Hematopoietic multipotent progenitor cell treated with erythropoietin and hydrocortisone succinate and interleukin-3 and kit ligand, for 17 days (in vitro differentiated cells): ENCODE measurements at regions not wholly inside any gene's neighbourhood (a gene's known extent, or its start where the extent isn't known, plus 50 kb on each side); places are given as distances from the start of the nearest gene placed in this dataset.

Source experiments
- DNase-seq: peaks from one replicate; pipeline ENCODE4 v3.0.0-alpha.2; 2015; ENCODE audit warnings: low spot score

DNA sequence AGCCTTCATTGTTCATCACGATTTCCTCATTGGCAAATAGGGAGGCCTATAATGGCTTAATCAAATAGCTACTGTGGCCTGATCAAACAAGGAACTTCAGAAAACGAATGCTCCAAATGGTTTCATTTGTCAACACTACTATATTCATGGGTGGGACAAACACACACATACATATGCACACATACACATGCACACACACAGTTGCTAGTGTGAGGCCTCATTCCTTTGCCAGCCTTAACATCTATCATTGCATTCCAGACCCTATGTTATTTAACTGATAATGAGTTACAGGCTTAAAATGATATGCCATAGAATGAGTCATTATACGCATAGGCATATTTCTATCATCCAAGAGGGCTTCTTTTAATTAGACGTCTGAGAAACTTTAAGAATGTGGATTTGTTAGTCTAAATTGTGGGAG lies 140.2 kb downstream of the KLF5 start:
- DNase-seq = no peak

DNA sequence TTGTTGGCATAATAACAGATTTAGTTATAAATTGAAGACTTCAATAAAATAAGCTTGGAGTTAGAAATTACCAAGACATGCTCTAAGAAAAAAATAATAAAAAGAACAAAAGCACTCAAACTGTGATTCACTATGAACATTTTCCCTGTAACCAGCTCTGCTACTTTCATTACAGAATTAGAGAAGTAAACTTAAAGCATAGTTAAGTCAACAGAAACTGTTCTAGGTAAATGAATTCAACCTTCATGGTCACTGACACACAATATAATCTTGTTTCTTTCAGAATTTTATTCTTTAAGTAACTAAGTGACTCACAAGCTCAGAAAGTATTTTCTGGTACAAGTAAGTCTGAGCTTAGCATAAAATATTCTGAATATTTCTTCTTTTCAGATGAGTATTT lies 136.3 kb downstream of the KLF5 start:
- no peak for DNase-seq

DNA sequence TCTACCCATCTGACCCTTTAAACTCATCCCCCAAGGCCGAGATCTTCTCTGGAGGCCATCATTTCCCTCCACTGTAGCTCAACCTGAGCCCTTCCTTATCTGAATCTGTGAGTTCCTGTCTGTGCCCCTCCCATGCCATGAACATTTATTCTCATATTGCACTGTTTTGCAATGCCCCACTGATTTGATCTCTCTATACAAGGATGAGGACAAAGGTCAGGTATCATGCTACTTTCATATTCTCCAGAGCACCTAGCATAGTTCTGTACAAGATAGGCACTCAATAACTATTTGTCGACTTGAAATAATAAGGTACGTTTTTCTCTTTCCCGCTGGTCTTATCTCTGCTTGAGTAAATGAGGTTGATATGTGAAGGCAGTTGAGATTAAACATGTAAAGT lies 135.5 kb downstream of the KLF5 start:
- no peak for DNase-seq

DNA sequence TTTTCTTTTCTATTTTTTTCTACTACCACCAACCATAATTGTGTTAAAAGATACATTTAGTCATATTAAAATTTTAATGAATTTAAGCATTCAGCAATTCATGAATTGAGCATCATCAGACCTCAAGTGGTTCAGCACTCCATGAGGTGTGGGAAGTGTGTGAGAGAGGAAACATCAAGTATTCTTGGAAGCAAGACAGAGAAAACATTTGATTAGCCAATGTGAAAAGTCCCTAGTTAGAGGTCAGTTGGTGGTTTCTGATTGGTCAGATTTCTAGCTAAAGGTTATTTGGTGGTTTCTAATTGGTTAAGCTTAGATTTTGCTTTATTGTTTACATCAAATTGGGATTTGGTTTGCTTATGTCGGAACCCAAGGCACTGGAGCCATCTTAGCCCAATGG lies 134.7 kb downstream of the KLF5 start:
- DNase-seq = no peak

DNA sequence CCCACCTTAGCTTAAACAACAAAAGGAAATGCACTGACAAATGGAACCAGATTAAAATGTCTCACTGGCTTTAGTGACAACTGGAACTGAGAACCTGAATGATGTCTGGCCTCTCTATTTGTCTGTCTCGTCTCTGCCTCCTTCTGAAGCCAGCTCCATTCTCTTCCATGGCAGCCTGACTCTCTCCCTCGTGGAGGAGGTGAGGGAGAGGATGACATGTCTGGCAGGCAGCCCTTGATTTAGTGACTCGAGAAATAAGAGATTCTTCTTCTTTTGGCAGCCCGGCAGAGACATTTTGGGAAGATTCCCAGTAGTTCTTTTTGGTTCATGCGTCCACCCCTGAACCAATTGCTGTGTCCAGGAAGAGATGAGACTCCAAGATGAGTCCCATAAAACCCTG lies 131.7 kb downstream of the KLF5 start:
- no peak for DNase-seq

DNA sequence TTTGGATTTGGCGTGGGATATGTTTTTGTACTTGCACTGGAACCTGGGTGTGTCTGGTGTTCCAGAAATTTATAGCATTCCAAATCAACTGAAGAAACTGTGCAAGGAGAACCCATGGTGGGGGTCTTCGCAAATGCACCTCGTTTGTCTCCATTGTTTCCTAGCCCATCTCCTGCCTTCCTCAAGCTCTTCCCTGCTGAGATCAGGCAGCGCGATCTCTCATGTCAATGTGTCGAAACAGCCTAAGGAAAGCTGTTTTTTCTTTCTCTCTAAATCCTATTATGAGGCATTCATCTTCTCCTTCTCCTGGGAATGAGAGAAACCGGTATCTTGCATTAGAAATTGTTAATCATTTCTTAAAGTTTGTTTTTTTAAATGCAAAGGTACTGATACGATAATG lies 131.0 kb downstream of the KLF5 start:
- no peak for DNase-seq

DNA sequence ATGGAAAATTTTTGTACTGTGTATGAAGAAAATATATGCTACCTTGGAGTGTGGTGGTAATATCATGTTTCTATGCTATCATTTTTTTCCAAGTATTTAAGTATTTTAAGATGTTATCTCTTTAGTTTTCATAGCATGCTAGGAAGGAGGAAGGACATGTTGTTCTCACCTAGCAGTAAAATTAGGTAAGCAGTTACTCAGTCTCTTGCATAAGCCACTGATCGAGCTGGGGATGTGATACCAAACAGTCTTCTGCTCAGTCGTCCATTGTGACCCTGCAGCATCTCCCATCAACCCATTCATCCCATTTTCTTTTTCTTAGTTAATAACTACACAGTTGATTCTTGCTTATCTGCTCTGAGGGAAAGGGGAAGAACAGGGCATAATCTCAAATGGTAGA lies 130.6 kb downstream of the KLF5 start:
- no peak for DNase-seq

DNA sequence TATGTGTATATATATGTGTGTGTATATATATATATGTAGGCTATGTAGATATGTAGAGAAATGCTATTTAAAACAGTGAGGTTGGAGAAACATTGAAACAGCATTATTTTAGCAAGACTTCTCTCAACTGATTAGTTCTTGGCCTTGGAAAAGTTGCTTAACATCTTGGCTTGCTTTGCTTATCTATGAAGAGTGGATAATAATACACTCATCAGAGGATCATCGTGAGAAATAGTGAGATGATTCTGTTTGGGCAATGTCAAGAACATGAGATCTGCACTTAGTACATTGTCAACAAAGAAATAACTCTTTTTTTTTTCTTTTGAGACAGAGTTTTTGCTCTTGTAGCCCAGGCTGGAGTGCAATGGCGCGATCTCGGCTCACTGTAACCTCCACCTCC lies 128.3 kb downstream of the KLF5 start:
- no peak for DNase-seq

DNA sequence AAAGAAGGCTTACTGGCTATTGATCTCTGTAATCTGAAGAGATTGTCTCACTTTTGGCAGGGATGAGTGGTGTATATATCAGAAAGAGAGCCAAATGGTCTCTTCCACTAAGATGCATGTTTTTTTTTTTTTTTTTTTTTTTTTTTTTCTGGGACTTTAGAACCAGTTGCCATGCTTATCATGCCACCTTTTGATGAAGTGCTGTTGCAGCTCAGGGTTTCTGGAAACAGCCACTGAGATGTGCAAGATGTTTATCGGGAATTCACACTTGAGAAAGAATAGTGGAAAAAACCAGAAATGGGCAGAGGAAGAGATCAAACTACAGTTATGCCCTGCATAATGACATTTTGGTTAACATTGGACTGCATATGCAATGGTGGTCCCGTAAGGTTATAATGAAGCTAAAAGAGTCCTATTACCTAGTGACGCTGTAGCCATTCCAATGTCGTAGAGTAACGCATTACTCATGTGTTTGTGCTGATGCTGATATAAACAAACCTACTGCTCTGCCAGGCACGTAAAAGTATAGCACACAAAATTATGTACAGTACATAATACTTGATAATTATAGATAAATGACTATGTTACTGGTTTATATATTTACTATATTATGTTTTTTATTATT lies 121.0 kb downstream of the KLF5 start:
- DNase-seq = no peak

DNA sequence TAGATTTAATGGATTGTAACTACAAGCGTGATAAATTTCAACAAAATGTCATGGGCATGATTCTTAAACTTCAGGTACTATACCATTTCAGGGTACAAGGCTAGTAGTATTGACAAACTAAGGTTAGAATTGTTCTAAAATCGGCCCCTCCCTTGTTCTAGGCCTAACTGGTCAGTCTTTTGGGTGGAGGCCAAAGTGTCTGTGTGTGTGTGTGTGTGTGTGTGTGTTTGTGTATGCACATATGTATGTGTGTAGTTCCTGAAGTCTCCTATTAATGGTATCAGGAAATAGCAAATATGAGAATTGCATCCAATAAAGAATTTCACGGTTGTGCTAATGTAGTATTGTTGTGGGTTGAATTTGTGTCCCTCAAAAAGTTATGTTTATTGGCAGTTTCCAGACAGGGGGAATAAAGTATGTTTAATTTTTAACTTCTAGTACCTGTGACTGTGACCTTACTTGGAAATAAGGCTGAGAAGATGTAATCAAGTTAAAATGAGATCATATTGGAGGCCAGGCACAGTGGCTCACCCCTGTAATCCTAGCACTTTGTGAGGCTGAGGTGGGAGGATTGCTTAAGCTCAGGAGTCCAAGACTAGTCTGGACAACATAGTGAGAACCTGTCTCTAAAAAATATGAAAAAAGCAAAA lies 119.2 kb downstream of the KLF5 start:
- DNase-seq = no peak

DNA sequence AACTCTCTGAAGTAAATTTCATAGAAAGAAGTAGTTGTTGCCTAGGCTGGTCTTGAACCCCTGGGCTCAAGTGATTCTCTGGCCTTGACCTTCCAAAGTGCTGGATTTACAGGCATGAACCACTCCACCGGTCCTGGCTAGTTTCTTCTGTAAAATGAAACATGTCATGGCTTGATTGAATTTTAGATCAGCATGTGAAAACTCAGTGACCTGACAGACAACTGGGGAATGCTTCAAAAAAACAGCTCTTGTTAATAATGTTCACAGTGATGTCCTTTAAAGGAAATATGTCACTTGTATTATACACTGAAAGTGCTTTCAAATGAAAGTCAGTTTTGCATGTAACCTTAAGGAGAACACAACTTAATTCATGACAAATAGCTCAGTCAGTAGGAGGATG lies 118.2 kb downstream of the KLF5 start:
- DNase-seq = no peak

DNA sequence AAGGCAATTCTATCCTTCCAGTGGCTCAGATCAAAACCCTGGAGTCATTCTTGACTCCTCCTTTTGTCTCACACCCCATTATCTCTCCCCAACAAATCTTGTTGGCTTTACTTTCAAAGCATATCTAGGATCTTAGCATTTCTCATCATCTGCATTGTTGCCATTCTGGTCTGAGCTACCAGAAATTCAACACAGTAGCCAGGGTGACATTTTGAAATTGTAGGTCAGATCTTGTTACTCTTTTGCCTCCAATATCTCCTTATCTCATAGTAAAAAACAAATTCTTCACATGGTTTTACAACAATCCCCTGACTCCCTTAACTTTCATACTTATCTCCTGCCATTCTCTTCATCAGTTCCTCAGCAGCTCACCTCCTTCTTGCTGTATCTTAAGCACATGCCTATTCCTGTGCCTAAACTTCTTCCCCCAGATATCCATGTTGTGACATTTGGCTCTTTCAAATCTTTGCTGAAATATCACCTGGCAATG lies 115.8 kb downstream of the KLF5 start:
- DNase-seq = no peak

DNA sequence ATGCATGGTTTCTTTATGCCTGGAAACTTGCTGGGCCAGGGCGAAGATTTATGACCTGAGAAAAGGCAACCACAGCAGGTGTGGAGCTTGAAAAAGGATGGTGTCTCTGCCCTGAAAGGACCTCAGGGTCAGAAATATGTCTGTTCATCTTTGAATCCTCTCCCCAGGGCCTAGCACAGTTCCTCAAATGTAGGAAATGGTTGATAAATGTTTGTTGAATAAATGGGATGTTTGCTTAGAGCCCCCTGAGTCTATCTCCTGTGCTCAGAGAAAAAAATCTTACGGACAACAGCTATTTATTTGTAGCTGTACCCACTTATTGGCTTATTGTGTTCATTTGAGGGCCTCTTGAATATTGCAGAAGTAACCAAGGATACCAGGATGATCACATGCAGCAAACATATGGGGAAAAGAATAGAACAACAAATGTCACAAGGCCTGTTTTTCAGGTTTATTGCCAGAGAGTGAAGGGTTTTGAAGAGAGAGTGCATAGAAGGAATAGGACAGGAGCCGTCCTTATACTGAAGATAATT lies 114.5 kb downstream of the KLF5 start:
- DNase-seq = no peak

DNA sequence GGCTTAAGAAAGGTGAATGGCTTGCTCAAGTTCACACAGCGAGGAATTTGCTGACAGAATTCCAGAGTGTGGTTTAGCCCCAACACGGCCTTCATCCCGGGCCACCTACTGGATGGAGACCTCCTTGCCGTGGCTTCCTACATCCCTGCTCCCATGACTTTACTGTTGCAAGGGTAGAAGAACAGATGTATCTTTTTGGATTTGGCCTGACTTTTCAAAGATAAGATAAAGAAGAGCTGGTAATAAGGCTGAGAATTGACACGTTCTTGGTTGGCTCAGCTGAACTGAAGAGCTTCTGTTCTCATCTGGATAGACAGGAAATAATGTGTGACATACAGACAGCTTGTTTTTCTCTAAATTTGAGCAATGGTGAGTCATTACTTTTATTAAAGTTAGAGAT lies 113.1 kb downstream of the KLF5 start:
- no peak for DNase-seq

DNA sequence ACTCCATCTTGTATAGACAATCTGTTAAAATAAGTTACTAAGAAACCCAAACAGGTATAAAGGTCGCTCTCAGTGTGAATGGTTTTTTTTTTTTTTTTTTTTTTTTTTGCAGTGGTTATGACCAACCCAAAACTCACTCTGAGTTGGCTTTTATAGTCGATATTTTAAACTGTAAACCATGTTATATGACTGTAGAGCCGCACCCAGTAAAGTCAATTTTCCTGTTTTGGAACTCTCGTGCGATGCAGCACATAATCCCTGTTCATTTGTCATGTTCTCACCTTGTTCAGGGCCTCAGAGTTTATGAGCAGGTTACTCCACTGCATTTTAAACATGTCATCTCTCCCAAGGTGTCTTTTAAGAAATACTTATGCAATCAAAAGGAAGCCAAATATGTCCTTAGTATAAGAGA lies 112.5 kb downstream of the KLF5 start:
- DNase-seq = no peak

DNA sequence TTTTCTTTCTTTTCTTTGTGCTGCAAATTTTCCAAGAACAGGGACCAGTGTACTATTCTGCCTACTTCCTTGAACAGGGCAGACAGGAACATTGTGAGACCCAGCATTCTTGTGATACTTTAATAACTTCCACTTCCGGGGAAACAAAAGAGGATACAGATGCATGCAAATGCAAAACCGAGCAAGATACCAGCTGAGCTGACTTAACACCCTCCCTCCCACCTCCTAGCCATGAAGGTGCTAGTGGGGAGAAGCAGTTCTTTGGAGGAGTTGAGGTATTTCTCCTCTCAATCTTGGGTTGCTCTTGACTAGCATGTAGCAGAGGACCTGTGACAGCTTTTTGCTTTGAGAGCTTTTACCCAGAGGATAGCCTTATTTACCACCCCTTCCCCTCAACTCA lies 111.2 kb downstream of the KLF5 start:
- DNase-seq = no peak

DNA sequence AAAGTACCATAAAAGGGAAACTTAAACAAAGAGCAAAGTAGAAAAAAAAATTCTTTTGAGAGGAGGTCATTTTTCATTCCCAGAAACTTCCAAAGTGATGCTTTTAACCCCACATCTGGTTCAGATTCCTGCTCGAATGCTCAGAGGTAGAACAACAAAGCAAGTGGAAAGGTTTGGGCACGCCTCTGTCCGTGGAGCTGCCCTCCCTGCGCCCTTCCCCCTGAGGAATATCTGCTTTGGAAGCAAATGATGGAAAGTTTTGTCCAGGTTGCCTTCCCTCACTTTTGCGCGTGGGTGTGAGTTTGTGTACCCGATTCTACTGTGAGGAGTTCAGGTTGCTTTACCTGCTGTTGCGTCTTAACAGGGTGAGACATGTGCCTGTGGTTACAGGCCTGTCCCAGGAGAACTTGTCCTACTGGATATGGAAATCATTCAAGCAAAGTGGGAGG lies 110.2 kb downstream of the KLF5 start:
- DNase-seq = no peak

DNA sequence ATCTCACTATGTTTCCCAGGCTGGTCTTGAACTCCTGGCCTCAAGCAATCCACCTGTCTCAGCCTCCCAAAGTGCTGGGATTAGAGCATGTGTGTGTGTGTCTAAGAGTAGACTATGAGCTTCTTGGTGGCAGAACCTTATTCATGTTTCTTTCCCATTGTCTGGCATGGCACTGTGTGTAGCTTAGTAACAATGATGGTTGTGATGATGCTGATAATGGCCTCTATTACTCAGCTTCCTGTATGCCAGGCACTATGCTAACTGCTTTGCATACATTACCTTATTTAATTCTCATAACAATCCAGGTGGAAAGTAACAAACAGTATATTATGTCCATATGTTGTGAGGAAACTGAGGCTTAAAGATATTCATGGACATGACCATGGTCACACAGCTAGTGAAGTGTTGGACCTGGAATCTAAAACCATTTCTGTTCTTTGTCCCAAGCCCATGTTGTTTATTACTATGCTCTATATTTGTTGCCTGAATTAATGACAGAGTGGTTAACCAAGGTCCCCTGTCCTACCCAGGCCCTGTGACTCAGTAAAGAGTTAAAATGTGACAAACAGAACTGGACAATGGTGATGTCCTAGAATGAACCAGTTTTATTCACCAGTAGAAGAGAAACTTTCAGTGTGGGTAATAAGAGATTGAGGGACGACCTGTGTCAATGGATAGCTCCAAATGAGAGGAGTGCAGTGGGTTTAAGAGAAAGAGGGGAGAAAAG lies 109.6 kb downstream of the KLF5 start:
- DNase-seq = no peak

DNA sequence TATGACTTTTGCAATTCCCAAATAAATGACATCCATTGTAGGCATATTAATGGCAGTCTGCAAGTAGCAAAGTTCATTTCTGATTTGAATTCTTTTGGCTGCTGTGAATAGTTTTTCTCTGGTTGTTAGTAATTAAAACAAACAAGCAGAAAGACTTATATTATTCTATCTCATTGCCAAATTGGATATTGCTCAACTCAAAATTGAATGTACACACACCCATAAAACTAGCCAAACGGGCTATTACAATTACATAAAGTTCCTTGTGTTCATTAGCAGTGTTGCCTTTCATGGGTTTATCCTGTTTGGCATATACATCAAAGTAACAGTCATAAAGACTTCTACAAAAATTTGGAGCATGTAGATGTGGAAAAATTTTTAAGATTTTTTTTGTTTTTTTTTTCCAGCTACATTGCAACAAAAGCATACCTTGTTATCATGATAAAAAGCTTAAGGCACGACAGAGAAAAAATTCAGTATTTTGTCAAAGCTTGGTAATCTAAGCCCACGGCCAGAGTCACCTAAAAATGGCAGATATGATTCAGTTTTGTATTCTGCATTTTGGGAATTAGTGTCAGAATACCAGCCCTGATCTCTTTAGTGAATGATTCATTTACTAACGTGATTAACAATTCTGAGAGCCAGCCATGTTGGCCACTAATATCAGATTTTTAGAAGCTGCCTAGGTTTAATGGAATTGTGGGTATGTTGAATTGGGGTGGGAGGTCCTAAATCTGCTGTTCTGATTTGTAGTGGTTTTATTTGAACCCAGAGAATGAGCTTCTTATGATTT lies 108.4 kb downstream of the KLF5 start:
- no peak for DNase-seq

DNA sequence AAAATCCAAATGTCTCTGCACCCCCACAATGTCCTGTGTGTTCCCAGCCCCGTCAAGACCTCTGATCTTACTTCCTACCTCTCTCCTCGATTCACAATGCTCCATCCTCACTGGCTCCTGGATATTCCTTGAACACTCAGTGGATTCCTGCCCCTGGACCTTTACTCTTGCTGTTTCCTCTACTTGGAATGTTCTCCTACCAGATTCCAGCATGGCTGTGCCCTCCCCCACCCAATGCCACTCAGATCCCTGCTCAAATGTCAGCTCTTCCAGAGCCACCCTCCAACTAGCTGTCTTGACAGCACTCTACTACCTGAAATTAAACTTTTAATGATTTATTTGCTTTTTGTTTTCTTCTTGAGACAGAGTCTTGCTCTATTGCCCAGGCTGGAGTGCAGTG lies 107.4 kb downstream of the KLF5 start:
- no peak for DNase-seq

DNA sequence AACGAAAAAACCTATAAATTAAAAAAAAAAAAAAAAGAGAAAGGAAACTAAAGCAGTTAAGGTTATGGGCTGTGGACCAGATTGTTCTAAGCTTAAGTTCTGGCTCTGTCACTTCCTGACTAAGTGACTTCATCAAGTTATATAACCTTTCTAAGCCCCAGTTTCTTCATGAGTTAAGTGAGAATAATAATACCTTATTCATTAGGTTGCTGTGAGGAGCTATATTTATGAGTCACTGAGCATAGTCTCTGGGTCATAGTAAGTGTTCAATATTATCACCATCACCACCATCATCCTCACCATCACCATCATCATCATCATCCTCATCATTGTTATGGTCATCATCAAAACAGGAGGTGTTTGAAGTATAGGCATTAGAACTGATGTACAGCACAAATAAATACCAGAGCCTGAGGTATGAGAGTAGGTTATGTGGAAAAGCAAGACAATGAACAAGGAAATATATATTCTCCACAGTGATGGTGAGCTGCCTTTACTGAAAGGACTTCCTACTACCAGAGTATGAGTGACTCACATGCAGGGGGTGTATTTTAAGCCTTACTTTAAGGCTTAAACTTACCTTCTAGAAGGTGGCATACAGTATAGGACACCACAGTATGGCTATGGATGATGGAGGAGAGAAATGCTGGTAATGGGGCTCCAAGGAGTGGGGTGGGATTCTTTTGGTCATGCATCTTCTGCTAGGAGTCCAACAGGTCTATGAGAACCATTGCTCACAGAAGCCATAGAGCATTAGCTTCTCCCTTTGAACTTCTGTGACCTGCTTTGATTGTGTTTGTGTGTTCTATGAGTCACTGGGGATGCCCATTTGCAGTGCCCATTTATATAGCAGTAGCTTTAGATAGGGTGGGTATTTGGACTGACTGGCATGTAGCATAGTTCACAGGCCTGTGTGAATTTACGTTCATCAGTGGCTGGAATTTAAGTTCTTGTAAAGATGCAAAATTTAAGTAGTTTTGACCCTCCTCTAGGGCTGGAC lies 104.4 kb downstream of the KLF5 start:
- no peak for DNase-seq
